HG03066 (cell line): ENCODE measurements at regions not wholly inside any gene's neighbourhood (a gene's known extent, or its start where the extent isn't known, plus 50 kb on each side); places are given as distances from the start of the nearest gene placed in this dataset.

Experiments
- ATAC-seq: cut with Tn5 transposase; IDR thresholded peaks from one replicate; pipeline ENCODE4 v1.9.1; 2021; ENCODE audit warnings: low read depth; ENCODE audit not compliant: unreplicated experiment

GRCh38 chr2:19750136-19750535 lies 151.6 kb downstream of the TTC32 start:
- no peak for ATAC-seq

GRCh38 chr2:19749507-19749836 lies 152.3 kb downstream of the TTC32 start:
- no peak for ATAC-seq

DNA sequence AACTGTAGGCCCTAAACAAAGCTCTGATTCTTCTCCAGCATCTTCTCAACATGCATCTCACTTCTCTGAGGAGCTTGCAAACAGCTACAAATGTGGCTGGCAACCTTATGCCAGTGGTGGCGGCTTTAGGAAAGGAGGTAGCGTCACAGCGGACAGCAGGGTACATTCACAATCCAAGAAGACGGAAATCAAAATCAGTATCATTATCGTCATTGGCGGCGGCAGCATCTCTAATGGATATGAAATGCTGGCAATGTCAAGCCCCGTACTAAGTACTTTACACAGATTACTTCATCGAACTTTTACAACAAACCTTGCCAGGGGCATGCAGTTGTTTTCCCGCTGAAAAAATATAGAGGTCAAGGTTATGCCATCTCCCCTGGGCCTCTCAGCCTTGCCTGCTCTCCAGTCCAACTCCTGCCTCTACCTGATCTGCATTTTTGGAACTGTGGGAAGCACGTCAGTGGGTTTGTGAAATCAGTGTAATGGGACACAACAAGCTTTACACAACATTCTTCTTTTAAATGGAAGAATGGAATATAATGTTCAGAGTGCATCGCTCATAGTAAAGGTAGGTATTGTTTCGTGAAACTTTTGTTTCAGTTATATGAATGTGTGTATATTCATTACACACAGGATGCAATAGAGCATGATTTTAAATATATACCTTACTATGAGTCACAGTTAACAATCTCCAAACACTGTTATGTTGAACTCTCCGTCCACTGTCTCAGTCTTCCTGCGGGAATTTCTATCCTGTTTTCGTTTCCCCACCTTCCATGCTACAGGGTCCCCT lies 152.9 kb downstream of the TTC32 start:
- no peak for ATAC-seq

GRCh38 chr2:19748073-19748375 lies 153.8 kb downstream of the TTC32 start:
- ATAC-seq = no peak

GRCh38 chr2:19747310-19748072 lies 154.3 kb downstream of the TTC32 start:
- no peak for ATAC-seq

DNA sequence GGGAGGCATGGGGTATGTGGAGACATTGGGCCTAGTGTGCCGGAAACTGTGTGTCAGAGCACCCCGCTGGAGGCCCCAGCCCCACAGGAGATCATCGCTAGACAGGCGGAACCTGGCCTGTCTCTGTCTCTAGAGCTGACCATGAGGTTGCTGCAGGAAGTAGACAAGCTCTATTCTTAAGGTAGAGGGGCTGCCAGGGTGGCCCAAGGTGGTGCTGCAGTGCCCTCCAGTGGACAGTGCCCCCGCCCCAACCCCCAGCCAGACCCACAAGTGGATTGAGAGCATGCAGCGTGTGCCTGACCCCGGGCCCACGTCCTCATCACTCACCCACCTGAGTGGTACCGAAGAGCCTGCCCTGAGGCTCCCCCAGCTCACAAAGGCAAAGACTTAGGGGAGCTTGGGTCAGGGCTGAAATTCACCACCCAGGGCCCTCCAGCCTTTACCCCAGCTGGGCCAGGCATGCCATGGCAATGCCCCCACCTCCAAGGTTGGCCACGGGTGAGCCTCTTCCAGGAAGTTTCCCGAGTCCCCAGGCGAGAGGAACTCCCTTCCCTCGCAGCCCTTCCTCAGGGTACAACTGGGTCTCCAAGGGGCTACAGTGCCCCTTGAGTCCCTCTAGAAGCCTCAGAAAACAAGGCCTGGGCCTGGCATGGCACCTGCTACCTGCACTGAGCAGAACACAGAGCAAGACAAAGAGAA lies 155.0 kb downstream of the TTC32 start:
- ATAC-seq = no peak

DNA sequence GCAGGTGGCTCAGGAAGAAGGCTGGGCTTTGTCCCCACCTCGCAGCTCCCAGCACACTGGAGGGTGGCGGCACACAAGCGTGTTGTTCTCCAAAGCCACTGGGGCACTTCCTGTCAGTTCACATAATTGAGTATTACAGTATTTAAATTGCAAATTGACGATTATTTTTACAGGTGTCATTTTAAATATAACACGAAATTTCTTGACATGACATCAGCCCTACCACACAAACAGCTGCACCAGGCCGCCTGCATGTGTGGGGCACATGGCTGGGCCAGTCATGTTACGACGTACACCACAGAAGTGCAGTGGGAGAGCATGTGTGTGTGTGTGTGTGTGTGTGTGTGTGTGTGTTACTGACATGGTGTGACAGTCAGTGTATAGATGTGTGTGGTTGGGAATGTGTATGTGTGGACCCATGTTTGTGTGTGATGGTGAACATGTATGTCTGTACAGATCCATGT lies 155.6 kb downstream of the TTC32 start:
- no peak for ATAC-seq

- ATAC-seq = no peak
Observed at GRCh38 chr2:19745318-19746136, 156.3 kb downstream of the TTC32 start.

DNA sequence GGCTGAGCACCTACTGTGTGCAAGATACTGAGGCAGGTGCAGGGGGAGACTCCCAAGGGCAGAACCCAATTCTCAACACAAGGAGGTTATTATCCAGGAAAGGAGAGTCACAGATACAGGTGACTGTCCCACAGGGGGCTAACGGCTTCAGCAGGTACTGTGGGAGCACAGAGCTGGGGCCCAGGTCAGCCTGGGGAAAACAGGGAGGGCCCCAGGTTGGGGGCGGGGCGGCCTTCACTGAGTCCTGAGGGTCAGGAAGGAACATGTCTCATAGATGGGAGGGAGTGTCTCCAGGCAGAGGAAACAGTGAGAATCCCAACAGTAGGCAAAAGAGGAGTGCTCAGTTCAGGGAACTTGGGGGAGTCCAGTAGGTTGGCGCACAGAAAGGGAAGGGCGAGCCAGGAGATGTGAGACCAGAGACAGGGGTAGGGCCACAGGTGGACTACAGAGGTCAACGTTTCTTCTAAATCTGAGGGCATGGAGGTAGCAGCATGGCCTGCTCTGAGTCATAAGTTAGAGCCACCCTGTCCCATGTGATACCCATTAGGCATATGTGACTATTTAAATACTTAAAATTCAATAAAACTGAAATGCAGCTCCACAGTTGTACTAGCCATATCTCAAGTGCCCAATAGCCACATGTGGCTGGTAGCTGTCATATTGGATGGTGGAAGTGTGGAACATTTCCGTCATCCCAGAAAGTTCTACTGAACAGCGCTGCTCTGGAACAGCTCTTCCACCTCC lies 157.2 kb downstream of the TTC32 start:
- no peak for ATAC-seq

- no peak for ATAC-seq
Observed at GRCh38 chr2:19743641-19744040, 158.1 kb downstream of the TTC32 start.

GRCh38 chr2:19742872-19743271 lies 158.9 kb downstream of the TTC32 start:
- ATAC-seq = no peak

DNA sequence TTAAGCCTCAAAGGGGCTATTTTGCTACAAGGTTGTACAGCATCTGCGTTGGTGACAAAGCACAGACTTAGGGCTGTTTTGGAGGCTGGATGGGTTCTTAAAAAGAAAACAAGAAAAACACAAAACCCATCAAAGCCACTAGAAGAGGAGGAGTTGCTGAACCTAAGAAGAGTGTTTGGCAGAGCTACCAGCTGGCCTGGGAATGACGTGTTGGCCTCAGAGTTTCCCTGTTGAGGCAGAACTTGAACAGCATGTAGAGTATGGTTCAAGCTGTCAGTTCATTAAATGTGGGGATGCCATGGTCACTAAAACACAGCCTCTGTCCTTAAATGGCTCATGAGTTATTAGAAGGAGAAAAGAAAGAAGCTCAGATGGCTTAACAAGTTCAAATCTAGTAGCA lies 162.5 kb downstream of the TTC32 start:
- ATAC-seq = no peak

- no peak for ATAC-seq
Observed at GRCh38 chr2:19738707-19739106, 163.1 kb downstream of the TTC32 start.

DNA sequence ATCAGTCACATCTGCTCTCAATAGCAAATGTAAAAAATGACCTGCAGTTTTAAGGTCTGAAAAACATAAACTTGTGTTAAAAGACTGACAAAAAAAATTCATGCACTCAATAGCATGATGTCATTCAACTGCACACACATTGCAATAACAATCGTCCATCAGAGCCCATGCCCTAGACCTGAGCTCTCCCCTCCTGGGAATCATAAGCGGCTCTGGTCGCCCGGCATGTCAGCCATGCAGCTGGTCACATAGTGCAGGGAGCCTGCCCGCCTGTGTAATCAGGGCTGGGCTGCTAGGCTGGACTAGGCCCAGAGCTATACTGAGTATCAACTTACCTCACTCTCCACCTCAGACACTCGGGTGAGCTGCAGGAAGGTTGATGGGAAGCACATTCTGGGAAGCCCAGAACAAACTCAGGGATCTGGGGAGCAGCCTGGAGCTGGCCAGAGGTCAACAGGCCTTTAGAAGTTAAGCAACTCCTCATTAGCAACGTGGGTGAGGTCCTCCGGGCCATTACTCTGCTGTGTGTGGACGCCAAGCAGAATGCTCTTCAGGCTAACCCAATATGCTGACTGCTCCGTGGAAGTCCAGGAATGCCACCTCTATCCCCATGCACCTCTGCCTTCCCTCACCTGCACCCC lies 165.5 kb downstream of the TTC32 start:
- no peak for ATAC-seq

DNA sequence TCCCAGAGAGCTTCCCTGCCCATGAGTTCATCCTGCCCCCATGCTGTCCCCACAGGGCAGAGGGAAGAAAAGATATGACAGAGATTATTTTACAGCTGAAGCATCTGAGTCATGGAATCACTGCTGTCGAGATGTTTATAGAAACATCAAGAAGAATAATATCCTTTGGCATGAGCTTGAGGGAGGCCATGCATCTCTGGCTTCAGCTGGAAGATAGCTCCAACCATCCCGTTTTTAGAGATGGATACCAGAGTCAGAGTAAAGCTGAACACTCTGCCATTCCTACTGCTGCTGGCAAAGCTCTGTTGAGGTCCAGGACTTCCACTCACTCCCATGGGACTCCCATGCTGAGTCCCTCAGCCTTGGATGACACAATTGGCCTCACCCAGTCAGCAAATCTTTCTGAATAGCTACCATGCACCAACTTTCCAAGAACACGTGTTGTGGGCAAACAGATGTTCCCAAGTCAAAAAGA lies 167.8 kb downstream of the TTC32 start:
- no peak for ATAC-seq

GRCh38 chr2:19733390-19733789 lies 168.4 kb downstream of the TTC32 start:
- no peak for ATAC-seq

GRCh38 chr2:19732255-19732654 lies 169.5 kb downstream of the TTC32 start:
- no peak for ATAC-seq

DNA sequence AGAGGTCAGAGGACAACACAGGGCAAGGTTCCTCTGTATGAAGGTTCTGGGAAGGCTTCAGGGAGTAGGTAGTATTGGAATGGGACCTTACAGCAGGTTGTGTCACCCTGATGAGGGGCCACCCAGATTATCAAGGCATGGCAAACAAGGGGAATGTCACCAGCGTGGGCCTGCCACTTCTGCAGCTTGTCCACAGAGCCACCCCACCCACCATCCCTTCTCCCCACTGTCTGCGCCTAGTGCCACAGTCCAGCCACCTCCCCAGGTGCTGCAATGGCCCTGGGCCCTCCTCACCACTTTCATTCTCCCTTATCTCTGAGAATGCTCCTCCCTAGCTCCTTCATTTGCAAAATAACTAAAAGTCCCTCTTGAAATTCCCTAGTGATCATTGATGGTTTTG lies 170.3 kb downstream of the TTC32 start:
- no peak for ATAC-seq

DNA sequence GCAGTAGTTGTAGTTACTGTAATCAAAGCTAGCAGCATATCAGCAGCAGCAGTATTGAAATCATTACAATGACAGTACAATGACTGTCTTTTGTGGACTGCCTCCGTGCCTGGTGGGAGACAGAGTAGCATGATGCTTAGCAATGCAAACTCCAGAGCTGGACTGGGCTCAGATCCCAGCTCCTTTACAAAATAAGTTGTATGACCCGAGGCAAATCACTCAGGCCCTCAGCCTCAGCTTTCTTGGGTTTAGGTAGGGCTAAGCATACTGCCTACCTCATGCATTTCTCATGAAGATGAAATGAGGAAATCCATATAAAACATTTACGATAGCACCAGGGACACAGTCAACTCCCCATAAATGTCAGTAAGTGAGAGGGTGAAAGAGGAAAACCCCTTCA lies 170.7 kb downstream of the TTC32 start:
- ATAC-seq = no peak

DNA sequence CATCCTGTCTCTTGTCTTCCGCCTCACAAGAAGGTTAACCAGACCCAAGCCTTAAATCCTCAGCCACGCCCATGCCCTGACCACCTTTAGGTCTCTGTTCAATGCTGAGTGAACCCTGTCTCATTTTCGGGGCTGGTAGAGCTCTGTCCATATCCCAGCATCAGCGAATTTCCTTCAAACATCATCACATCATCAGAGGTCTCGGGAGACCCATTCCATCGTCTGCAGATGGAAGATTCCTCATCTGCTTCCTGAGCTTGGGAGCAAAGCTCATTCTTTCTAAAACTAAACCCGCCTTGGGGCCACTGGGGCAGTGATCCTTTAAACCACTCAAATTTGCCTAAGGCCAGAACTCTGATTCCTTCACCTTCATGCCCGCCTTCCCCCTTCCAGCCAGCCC lies 173.7 kb downstream of the TTC32 start:
- ATAC-seq = no peak
